ENCODE measurements at regions not wholly inside any gene's neighbourhood (a gene's known extent, or its start where the extent isn't known, plus 50 kb on each side); places are given as distances from the start of the nearest gene placed in this dataset.

GRCh38 chr19:31595521-31595920 lies 246.3 kb upstream of the TSHZ3 start:
- no peak overlapping the region for H3K27ac Mint-ChIP-seq
- H3K4me1 Mint-ChIP-seq (ENCODE audit: low read depth): no peaks in the 10 kb centered on the region
- H3K4me3 Mint-ChIP-seq: no peak overlapping the region
- peaks cover 3% of the 10 kb centered on the region for H3K9me3 Mint-ChIP-seq
- H3K36me3 Mint-ChIP-seq (ENCODE audit: low read depth): no peaks in the 10 kb centered on the region
- no peaks in the 10 kb centered on the region for H3K27me3 Mint-ChIP-seq (ENCODE audit: low read depth)

GRCh38 chr19:31596751-31597150 lies 247.5 kb upstream of the TSHZ3 start:
- Mint-ChIP-seq H3K4me1 (ENCODE audit: low read depth) (no peaks in the 10 kb centered on the region), H3K27ac (no peak overlapping the region), H3K36me3 (ENCODE audit: low read depth) (no peaks in the 10 kb centered on the region), H3K4me3 (no peak overlapping the region), H3K9me3 (peaks cover 3% of the 10 kb centered on the region), H3K27me3 (ENCODE audit: low read depth) (no peaks in the 10 kb centered on the region)

GRCh38 chr19:31597616-31598015 lies 248.4 kb upstream of the TSHZ3 start:
- no peaks in the 10 kb centered on the region for H3K4me1 Mint-ChIP-seq (ENCODE audit: low read depth)
- H3K27me3 Mint-ChIP-seq (ENCODE audit: low read depth): no peaks in the 10 kb centered on the region
- peaks cover 3% of the 10 kb centered on the region for H3K9me3 Mint-ChIP-seq
- H3K4me3 Mint-ChIP-seq: no peak overlapping the region
- H3K27ac Mint-ChIP-seq: no peak overlapping the region
- H3K36me3 Mint-ChIP-seq (ENCODE audit: low read depth): no peaks in the 10 kb centered on the region

GRCh38 chr19:31598730-31599238 lies 249.5 kb upstream of the TSHZ3 start:
- Mint-ChIP-seq H3K4me1 (ENCODE audit: low read depth) (no peaks in the 10 kb centered on the region), H3K27ac (no peak overlapping the region), H3K27me3 (ENCODE audit: low read depth) (no peaks in the 10 kb centered on the region), H3K4me3 (no peak overlapping the region), H3K36me3 (ENCODE audit: low read depth) (no peaks in the 10 kb centered on the region), H3K9me3 (peaks cover 3% of the 10 kb centered on the region)

GRCh38 chr19:31600731-31601295 lies 251.6 kb upstream of the TSHZ3 start:
- no peaks in the 10 kb centered on the region for H3K27me3 Mint-ChIP-seq (ENCODE audit: low read depth)
- H3K4me3 Mint-ChIP-seq: no peak overlapping the region
- no peaks in the 10 kb centered on the region for H3K36me3 Mint-ChIP-seq (ENCODE audit: low read depth)

GRCh38 chr19:31601855-31602254 lies 252.6 kb upstream of the TSHZ3 start:
- Mint-ChIP-seq H3K27ac (no peak overlapping the region), H3K4me3 (no peak overlapping the region), H3K27me3 (ENCODE audit: low read depth) (no peaks in the 10 kb centered on the region), H3K9me3 (peaks cover 3% of the 10 kb centered on the region), H3K4me1 (ENCODE audit: low read depth) (no peaks in the 10 kb centered on the region), H3K36me3 (ENCODE audit: low read depth) (no peaks in the 10 kb centered on the region)

More at GRCh38 chr19:31600731-31601295, 251.6 kb upstream of the TSHZ3 start:
- Mint-ChIP-seq H3K4me1 (ENCODE audit: low read depth) (no peaks in the 10 kb centered on the region), H3K9me3 (peaks cover 3% of the 10 kb centered on the region), H3K27ac (no peak overlapping the region)

- Mint-ChIP-seq H3K9me3 (peaks cover 3% of the 10 kb centered on the region), H3K27me3 (ENCODE audit: low read depth) (no peaks in the 10 kb centered on the region), H3K4me1 (ENCODE audit: low read depth) (no peaks in the 10 kb centered on the region), H3K36me3 (ENCODE audit: low read depth) (no peaks in the 10 kb centered on the region), H3K4me3 (no peak overlapping the region), H3K27ac (no peak overlapping the region)
Measured at GRCh38 chr19:31602548-31602947, 253.3 kb upstream of the TSHZ3 start.

- Mint-ChIP-seq H3K36me3 (ENCODE audit: low read depth) (no peaks in the 10 kb centered on the region), H3K27me3 (ENCODE audit: low read depth) (no peaks in the 10 kb centered on the region), H3K4me3 (no peak overlapping the region), H3K27ac (no peak overlapping the region), H3K9me3 (no peaks in the 10 kb centered on the region), H3K4me1 (ENCODE audit: low read depth) (no peaks in the 10 kb centered on the region)
Measured at GRCh38 chr19:31604493-31605040, 255.3 kb upstream of the TSHZ3 start.

GRCh38 chr19:31610018-31610417 lies 260.8 kb upstream of the TSHZ3 start:
- no peaks in the 10 kb centered on the region for H3K4me1 Mint-ChIP-seq (ENCODE audit: low read depth)

GRCh38 chr19:31611046-31611877 lies 262.0 kb upstream of the TSHZ3 start:
- H3K27ac Mint-ChIP-seq: no peak overlapping the region
- H3K27me3 Mint-ChIP-seq (ENCODE audit: low read depth): no peaks in the 10 kb centered on the region
- no peaks in the 10 kb centered on the region for H3K4me1 Mint-ChIP-seq (ENCODE audit: low read depth)
- H3K9me3 Mint-ChIP-seq: no peaks in the 10 kb centered on the region
- H3K36me3 Mint-ChIP-seq (ENCODE audit: low read depth): no peaks in the 10 kb centered on the region
- no peak overlapping the region for H3K4me3 Mint-ChIP-seq

More at GRCh38 chr19:31610018-31610417, 260.8 kb upstream of the TSHZ3 start:
- H3K4me3 Mint-ChIP-seq: no peak overlapping the region
- no peaks in the 10 kb centered on the region for H3K27me3 Mint-ChIP-seq (ENCODE audit: low read depth)
- no peaks in the 10 kb centered on the region for H3K9me3 Mint-ChIP-seq
- no peaks in the 10 kb centered on the region for H3K36me3 Mint-ChIP-seq (ENCODE audit: low read depth)
- H3K27ac Mint-ChIP-seq: no peak overlapping the region

- H3K36me3 Mint-ChIP-seq (ENCODE audit: low read depth): no peaks in the 10 kb centered on the region
- H3K4me1 Mint-ChIP-seq (ENCODE audit: low read depth): no peaks in the 10 kb centered on the region
- H3K9me3 Mint-ChIP-seq: no peaks in the 10 kb centered on the region
- H3K4me3 Mint-ChIP-seq: no peak overlapping the region
- no peak overlapping the region for H3K27ac Mint-ChIP-seq
- H3K27me3 Mint-ChIP-seq (ENCODE audit: low read depth): no peaks in the 10 kb centered on the region
Measured at GRCh38 chr19:31612873-31613272, 263.6 kb upstream of the TSHZ3 start.

- H3K4me1 Mint-ChIP-seq (ENCODE audit: low read depth): no peaks in the 10 kb centered on the region
- H3K27me3 Mint-ChIP-seq (ENCODE audit: low read depth): no peaks in the 10 kb centered on the region
- H3K9me3 Mint-ChIP-seq: no peaks in the 10 kb centered on the region
- no peak overlapping the region for H3K27ac Mint-ChIP-seq
- H3K36me3 Mint-ChIP-seq (ENCODE audit: low read depth): no peaks in the 10 kb centered on the region
- no peak overlapping the region for H3K4me3 Mint-ChIP-seq
Measured at GRCh38 chr19:31613683-31614219, 264.5 kb upstream of the TSHZ3 start.

GRCh38 chr19:31616031-31616430 lies 266.8 kb upstream of the TSHZ3 start:
- no peaks in the 10 kb centered on the region for H3K36me3 Mint-ChIP-seq (ENCODE audit: low read depth)
- H3K4me3 Mint-ChIP-seq: no peak overlapping the region
- H3K4me1 Mint-ChIP-seq (ENCODE audit: low read depth): no peaks in the 10 kb centered on the region
- H3K9me3 Mint-ChIP-seq: no peaks in the 10 kb centered on the region
- no peak overlapping the region for H3K27ac Mint-ChIP-seq
- H3K27me3 Mint-ChIP-seq (ENCODE audit: low read depth): no peaks in the 10 kb centered on the region

GRCh38 chr19:31617010-31617585 lies 267.9 kb upstream of the TSHZ3 start:
- H3K4me3 Mint-ChIP-seq: no peak overlapping the region
- H3K27me3 Mint-ChIP-seq (ENCODE audit: low read depth): no peaks in the 10 kb centered on the region
- H3K4me1 Mint-ChIP-seq (ENCODE audit: low read depth): no peaks in the 10 kb centered on the region
- no peak overlapping the region for H3K27ac Mint-ChIP-seq
- H3K36me3 Mint-ChIP-seq (ENCODE audit: low read depth): no peaks in the 10 kb centered on the region
- peaks cover 3% of the 10 kb centered on the region for H3K9me3 Mint-ChIP-seq
